Spleen (tissue), 7 donors: ENCODE measurements at regions not wholly inside any gene's neighbourhood (a gene's known extent, or its start where the extent isn't known, plus 50 kb on each side); places are given as distances from the start of the nearest gene placed in this dataset.

Experiments
- CTCF ChIP-seq, 11 experiments: fragments of 200-600 bp in 7 of 11; fragments of 450-650 bp in 4 of 11; sonication (generic) in 4 of 11; IDR thresholded peaks in 8 of 11; conservative IDR thresholded peaks in 3 of 11; 1 replicate in 7 of 11; 2 replicates in 4 of 11; pipeline versions ENCODE4 v1.4.0 to v1.8.0; 2016 to 2021; ENCODE audit warnings: antibody characterized with exemption in 11 of 11, inconsistent platforms in 4 of 11, mild to moderate bottlenecking in 1 of 11
- POLR2A ChIP-seq, 3 donors: fragments of 450-650 bp; IDR thresholded peaks; one replicate each; pipeline ENCODE4 v1.5.1; 2017; ENCODE audit warnings: antibody characterized with exemption in 3 of 3, mild to moderate bottlenecking in 1 of 3
- POLR2AphosphoS5 ChIP-seq, 3 donors: sonication (generic); formaldehyde crosslinking; IDR thresholded peaks; one replicate each; pipeline ENCODE4 v1.5.1; 2017; ENCODE audit warnings: antibody characterized with exemption in 3 of 3
- donor health status: DM: no; HTN: no; CAD: no; lungs with moderate emphysema.
- donor health status: DM: no; HTN: no; CAD: no.
- donor health status: DM: no; HTN: no; CAD: no.

GRCh38 chr17:33875973-33876372 lies 379.1 kb upstream of the CCL2 start:
- no peak for TF ChIP-seq CTCF (IDR thresholded peaks at IDR 0.05 in 8 of 11, conservative IDR thresholded peaks at IDR 0.05 in 3 of 11)
- TF ChIP-seq POLR2AphosphoS5 (IDR thresholded peaks at IDR 0.05) = no peak
- no peak for TF ChIP-seq POLR2A (IDR thresholded peaks at IDR 0.05)
